K562 (cell line): ENCODE measurements at regions not wholly inside any gene's neighbourhood (a gene's known extent, or its start where the extent isn't known, plus 50 kb on each side); places are given as distances from the start of the nearest gene placed in this dataset.

Experiments
- ATAC-seq: fragments of 200-7000 bp; cut with Tn5 transposase; 3 replicates; pipeline ENCODE4 v1.9.1; 2020; ENCODE audit warnings: moderate library complexity
- BruUV-seq: library from RNA; stranded (reverse); fragments of 400-500 nt; replicated peaks from 2 replicates; lab custom pipeline; 2021; lab: Mats Ljungman, UMichigan
- CTCF ChIA-PET: fragments of 300-600 bp; formaldehyde crosslinking; extraction: SDS; loops from one replicate; lab custom pipeline; 2021; ENCODE audit warnings: low intra/inter-chr PET ratio; lab: Yijun Ruan, JAX
- POLR2A ChIA-PET: fragments of 300-600, 350-650 bp; sonication (Branson Sonifier 250); formaldehyde crosslinking; extraction: SDS; loops from one replicate; lab custom pipeline; 2021; ENCODE audit warnings: antibody characterized with exemption, inconsistent platforms; lab: Yijun Ruan, JAX
- DNase-seq, 4 experiments: peaks; one replicate each; pipeline versions ENCODE4 v3.0.0 to v3.0.0-alpha.2; 2011 to 2018; ENCODE audit warnings: low spot score in 3 of 4, mixed read lengths in 3 of 4; ENCODE audit errors: extremely low read depth in 1 of 4
- FAIRE-seq: peaks from 2 replicates; lab custom pipeline; 2011; peaks lifted over from hg19 to GRCh38; lab: Jason Lieb, UNC
- H2AFZ ChIP-seq: 2 replicates; pipeline ENCODE4 v1.6.0; 2011; ENCODE audit warnings: low read depth, low read length, control low read depth, inconsistent platforms
- H3K27ac ChIP-seq: fragments of 200-600 bp; 3 replicates; pipeline ENCODE4 v1.8.0; 2011; ENCODE audit warnings: low read depth, mild to moderate bottlenecking, control low read depth, inconsistent platforms, low read length, moderate library complexity, mixed read lengths; ENCODE audit errors: extremely low read depth
- H3K27me3 ChIP-seq, 2 experiments: fragments of 300-600 bp in 1 of 2; 2 replicates in 1 of 2; 3 replicates in 1 of 2; pipeline versions ENCODE4 v1.6.0 to v1.8.0; 2011; ENCODE audit warnings: inconsistent platforms in 2 of 2, low read length in 2 of 2, mild to moderate bottlenecking in 1 of 2, mixed read lengths in 1 of 2, moderate library complexity in 1 of 2; ENCODE audit not compliant: control insufficient read depth in 2 of 2, insufficient read depth in 2 of 2
- H3K36me3 ChIP-seq: fragments of 300-600 bp; 3 replicates; pipeline ENCODE4 v1.8.0; 2011; ENCODE audit warnings: mild to moderate bottlenecking, low read length, inconsistent platforms; ENCODE audit not compliant: control insufficient read depth, insufficient read depth
- H3K4me1 ChIP-seq, 2 experiments: fragments of 200-600 bp in 1 of 2; replicated peaks in 1 of 2; 2 replicates in 1 of 2; 3 replicates in 1 of 2; pipeline versions ENCODE4 v1.5.1 to v1.8.0; 2011; ENCODE audit warnings: inconsistent platforms in 2 of 2, low read length in 2 of 2, mild to moderate bottlenecking in 1 of 2, mixed read lengths in 1 of 2, moderate library complexity in 1 of 2; ENCODE audit not compliant: control insufficient read depth in 2 of 2, insufficient read depth in 2 of 2
- H3K4me2 ChIP-seq: 2 replicates; pipeline ENCODE4 v1.6.1; 2011; ENCODE audit warnings: low read length, control low read depth, inconsistent platforms, mixed read lengths; ENCODE audit not compliant: insufficient read depth
- H3K4me3 ChIP-seq: fragments of 200-600 bp; sonication (generic), shearing (Covaris generic); 2 replicates; pipeline ENCODE4 v1.5.1; 2016; ENCODE audit warnings: control low read depth, inconsistent platforms
- H3K79me2 ChIP-seq: fragments of 200-600 bp; 3 replicates; pipeline ENCODE4 v1.8.0; 2011; ENCODE audit warnings: low read length, inconsistent platforms; ENCODE audit not compliant: control insufficient read depth, insufficient read depth
- H3K9ac ChIP-seq, 2 experiments: 2 replicates each; pipeline versions ENCODE4 v1.6.0 to v1.6.1; 2011; ENCODE audit warnings: low read depth in 2 of 2, low read length in 2 of 2, control low read depth in 1 of 2, inconsistent platforms in 1 of 2, mild to moderate bottlenecking in 1 of 2, mixed read lengths in 1 of 2; ENCODE audit not compliant: insufficient read depth in 1 of 2
- H3K9me1 ChIP-seq: one replicate; pipeline ENCODE4 v1.6.0; 2011; ENCODE audit warnings: inconsistent platforms, mild to moderate bottlenecking, low read length, moderate library complexity; ENCODE audit not compliant: control insufficient read depth, insufficient read depth
- H3K9me3 ChIP-seq: replicated peaks from 2 replicates; pipeline ENCODE4 v1.5.1; 2011; ENCODE audit warnings: low read depth, low read length, inconsistent platforms; ENCODE audit not compliant: control insufficient read depth, insufficient read depth
- H4K20me1 ChIP-seq: replicated peaks from 2 replicates; pipeline ENCODE4 v1.6.1; 2011; ENCODE audit warnings: low read length, inconsistent platforms, mixed read lengths; ENCODE audit not compliant: control insufficient read depth, insufficient read depth
- BCL6 ChIP-seq: fragments of 250-450 bp; sonication (Bioruptor Pico); IDR thresholded peaks from 2 replicates; pipeline ENCODE4 v1.4.0; 2020
- CBFA2T2 ChIP-seq: fragments of 450-650 bp; conservative IDR thresholded peaks from 2 replicates; pipeline ENCODE4 v1.6.1; 2017; ENCODE audit warnings: mild to moderate bottlenecking
- CC2D1A ChIP-seq: fragments of 450-650 bp; IDR thresholded peaks from 2 replicates; pipeline ENCODE4 v1.6.1; 2017; ENCODE audit warnings: mild to moderate bottlenecking
- ELF4 ChIP-seq: fragments of 450-650 bp; formaldehyde crosslinking; IDR thresholded peaks from 2 replicates; pipeline ENCODE4 v1.4.0; 2022; ENCODE audit warnings: missing genetic modification characterization
- GABPB2 ChIP-seq: fragments of 250-450 bp; sonication (Bioruptor Pico); conservative IDR thresholded peaks from 2 replicates; pipeline ENCODE4 v1.5.1; 2021; ENCODE audit warnings: mild to moderate bottlenecking
- GATA2 ChIP-seq: sonication (generic); formaldehyde crosslinking; IDR thresholded peaks from 2 replicates; pipeline ENCODE4 v1.4.0; 2020; ENCODE audit warnings: mild to moderate bottlenecking, missing genetic modification reagents
- GTF2E2 ChIP-seq: fragments of 200-800 bp; sonication (Bioruptor generic); IDR thresholded peaks from 2 replicates; pipeline ENCODE4 v1.6.1; 2016; ENCODE audit warnings: missing genetic modification characterization, missing compliant biosample characterization
- KLF10 ChIP-seq: fragments of 250-450 bp; sonication (Bioruptor Pico); IDR thresholded peaks from 2 replicates; pipeline ENCODE4 v1.6.1; 2021; ENCODE audit warnings: matching md5 sums
- MTF1 ChIP-seq: fragments of 250-450 bp; sonication (Bioruptor Pico); IDR thresholded peaks from 2 replicates; pipeline ENCODE4 v1.9.0; 2021; ENCODE audit warnings: moderate library complexity, mild to moderate bottlenecking, inconsistent platforms, borderline replicate concordance
- NRF1 ChIP-seq, 2 experiments: fragments of 450-650 bp; IDR thresholded peaks in 1 of 2; conservative IDR thresholded peaks in 1 of 2; 2 replicates each; pipeline ENCODE4 v1.6.1; 2014; ENCODE audit warnings: mild to moderate bottlenecking in 2 of 2
- PHF20 ChIP-seq: fragments of 450-650 bp; IDR thresholded peaks from 2 replicates; pipeline ENCODE4 v1.6.1; 2018; ENCODE audit not compliant: partially characterized antibody
- TFE3 ChIP-seq: fragments of 450-650 bp; formaldehyde crosslinking; IDR thresholded peaks from 2 replicates; pipeline ENCODE4 v1.4.0; 2020; ENCODE audit warnings: mild to moderate bottlenecking, mixed read lengths
- UBTF ChIP-seq, 2 experiments: IDR thresholded peaks; 2 replicates each; pipeline ENCODE4 v1.6.1; 2012; ENCODE audit warnings: improper control_type of control experiment in 2 of 2, low read depth in 2 of 2, low read length in 2 of 2, borderline replicate concordance in 1 of 2
- WGBS: fragments of 100-300 bp; shearing (Covaris generic); methylation state at CpG from one replicate; pipeline ENCODE4 v1.1.6; 2016; ENCODE audit warnings: low coverage, mixed read lengths; ENCODE audit not compliant: insufficient coverage; ENCODE audit errors: missing lambda C conversion rate; 5-methylcytosine and 5-hydroxymethylcytosine counted together
- in situ Hi-C: fragments of 300-500 bp; cut with MboI; formaldehyde crosslinking; loops from 4 replicates; pipeline ENCODE4 v1.15.0; 2018; ENCODE audit warnings: inconsistent platforms, mixed read lengths
- intact Hi-C: fragments of 100-400 bp; cut with micrococcal nuclease; formaldehyde crosslinking; loops from 2 replicates; pipeline ENCODE4 v1.14.2; 2022

GRCh38 chr15:69624155-69624520 lies 171.5 kb downstream of the RPLP1 start (continued):
- TF ChIP-seq UBTF (IDR thresholded peaks at IDR 0.05; ENCODE audit: borderline replicate concordance in 1 of 2, low read depth in 2 of 2, low read length in 2 of 2) (no peak), NRF1 (conservative IDR thresholded peaks at IDR 0.05 in 1 of 2, IDR thresholded peaks at IDR 0.05 in 1 of 2) (no peak), ELF4 (CRISPR knock-in tag) (no peak), GATA2 (CRISPR knock-in tag) (no peak), CBFA2T2 (no peak), MTF1 (no peak), BCL6 (CRISPR knock-in tag) (no peak), CC2D1A (no peak), PHF20 (no peak)

GRCh38 chr15:69624816-69625215 lies 172.2 kb downstream of the RPLP1 start:
- Histone ChIP-seq H4K20me1 (no peaks in the 10 kb centered on the region), H3K9me1 (no peaks in the 10 kb centered on the region), H3K27me3 (peaks cover 0 to 11% of the 10 kb centered on the region in 2 experiments; a peak in 2 of 5 replicates), H3K4me3 (no peak overlapping the region), H3K9me3 (no peaks in the 10 kb centered on the region), H3K27ac (no peak overlapping the region), H3K36me3 (no peaks in the 10 kb centered on the region), H3K79me2 (no peaks in the 10 kb centered on the region), H3K4me1 (no peaks in the 10 kb centered on the region), H3K4me2 (no peak overlapping the region), H2AFZ (no peak overlapping the region), H3K9ac (no peak overlapping the region)
- intact Hi-C loops: no loop called here
- FAIRE-seq (no peak), DNase-seq (no peak), ATAC-seq (no peak)
- CTCF ChIA-PET: no interaction called here
- POLR2A ChIA-PET: no interaction called here
- no TSS peak for BruUV-seq
- in situ Hi-C loops: no loop called here
- WGBS: 0% methylated on average over 3 of the region's 3 CpGs
- TF ChIP-seq KLF10 (CRISPR knock-in tag) (no peak), GTF2E2 (no peak), GABPB2 (CRISPR knock-in tag) (no peak), TFE3 (CRISPR knock-in tag) (no peak)
